ENCODE measurements at regions not wholly inside any gene's neighbourhood (a gene's known extent, or its start where the extent isn't known, plus 50 kb on each side); places are given as distances from the start of the nearest gene placed in this dataset.

- TF ChIP-seq ZNF292 (tag by site-specific recombination; IDR thresholded peaks at IDR 0.05; ENCODE audit: borderline replicate concordance, low read depth) (no peak), CTCF (tag by site-specific recombination; IDR thresholded peaks at IDR 0.05) (no peak), ZBTB26 (tag by site-specific recombination; optimal IDR thresholded peaks at IDR 0.05) (no peak), YY1 (tag by site-specific recombination; IDR thresholded peaks at IDR 0.05) (no peak), ZNF202 (tag by site-specific recombination; IDR thresholded peaks at IDR 0.05; ENCODE audit: borderline replicate concordance) (no peak), ZBTB8A (tag by site-specific recombination; IDR thresholded peaks at IDR 0.05) (no peak), HIC1 (tag by site-specific recombination; IDR thresholded peaks at IDR 0.05) (no peak), ZSCAN18 (tag by site-specific recombination; IDR thresholded peaks at IDR 0.05) (no peak), ZNF843 (tag by site-specific recombination; IDR thresholded peaks at IDR 0.05) (no peak), ATF2 (tag by site-specific recombination; IDR thresholded peaks at IDR 0.05; ENCODE audit: low read depth) (no peak), PATZ1 (tag by site-specific recombination; IDR thresholded peaks at IDR 0.05) (no peak), SCRT2 (tag by site-specific recombination; IDR thresholded peaks at IDR 0.05) (no peak), ZNF366 (tag by site-specific recombination; conservative IDR thresholded peaks at IDR 0.05) (no peak)
Observed at GRCh38 chr2:147521936-147522335, 322.9 kb upstream of the ACVR2A start.

Data from HEK293 (cell line).